ENCODE measurements at regions not wholly inside any gene's neighbourhood (a gene's known extent, or its start where the extent isn't known, plus 50 kb on each side); places are given as distances from the start of the nearest gene placed in this dataset.

DNA sequence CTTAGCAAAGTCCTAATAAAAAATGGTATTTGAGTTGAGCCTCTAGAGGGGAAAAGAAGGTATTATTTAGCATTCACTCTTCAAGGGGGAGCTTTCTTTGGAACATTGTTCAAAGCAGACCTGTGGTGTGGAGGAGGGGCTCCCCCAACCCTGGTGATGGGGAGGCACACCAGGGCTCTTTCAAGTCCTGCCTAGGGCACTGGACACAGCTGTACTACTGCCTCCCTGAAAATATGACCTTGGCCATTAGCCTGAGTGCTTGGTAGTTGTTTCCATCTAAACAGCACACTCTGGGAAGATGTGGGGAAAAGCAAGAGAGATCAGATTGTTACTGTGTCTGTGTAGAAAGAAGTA, 215.1 kb upstream of the CNR1 start:
- no peaks in the 10 kb centered on the region for H3K36me3 ChIP-seq (ENCODE audit: control insufficient read depth in 2 of 2, insufficient read depth in 2 of 2, low read length in 1 of 2)
- ChIA-PET CTCF (interaction anchor here (1.0 kb wide), 1 partner anchor 14 kb away, joined by 3 read pairs; no protein-coding TSS in a partner anchor), RAD21 (ENCODE audit: unreplicated experiment) (interaction anchor here (1.2 kb wide), 1 partner anchor 260 kb away, joined by 3 read pairs; no protein-coding TSS in a partner anchor), POLR2A (interaction anchor here (1.1 kb wide), 1 partner anchor 451 kb away, joined by 3 read pairs; no protein-coding TSS in a partner anchor), SMC1A (ENCODE audit: uncharacterized antibody, unreplicated experiment) (interaction anchor here (1.1 kb wide), 1 partner anchor 114 kb away, joined by 3 read pairs; no protein-coding TSS in a partner anchor)
- no peaks in the 10 kb centered on the region for H4K20me1 ChIP-seq (ENCODE audit: control insufficient read depth, insufficient read depth)
- no peaks in the 10 kb centered on the region for H3K9me3 ChIP-seq (replicated peaks; ENCODE audit: control insufficient read depth, insufficient read depth, low read length)
- no peak for DNase-seq (ENCODE audit: low read depth, low spot score)
- no peak overlapping the region for H3K9ac ChIP-seq (ENCODE audit: control insufficient read depth, insufficient read depth, low read length)
- no TSS peak for BruUV-seq (replicated peaks)
- in situ Hi-C loops (cut with MboI) (no loop called here), intact Hi-C loops (cut with micrococcal nuclease; ENCODE audit: unreplicated experiment) (no loop called here)
- H3K27me3 ChIP-seq (replicated peaks in 1 of 2; ENCODE audit: control insufficient read depth in 2 of 2, insufficient read depth in 2 of 2, low read length in 1 of 2): no peaks in the 10 kb centered on the region
- FAIRE-seq: no peak
- no peak overlapping the region for H3K27ac ChIP-seq (ENCODE audit: control insufficient read depth, insufficient read depth)
- ATAC-seq: no peak
- H3K4me2 ChIP-seq (ENCODE audit: control insufficient read depth, insufficient read depth): no peak overlapping the region
- no peak overlapping the region for H3K4me3 ChIP-seq
- TF ChIP-seq, protein P1, sequence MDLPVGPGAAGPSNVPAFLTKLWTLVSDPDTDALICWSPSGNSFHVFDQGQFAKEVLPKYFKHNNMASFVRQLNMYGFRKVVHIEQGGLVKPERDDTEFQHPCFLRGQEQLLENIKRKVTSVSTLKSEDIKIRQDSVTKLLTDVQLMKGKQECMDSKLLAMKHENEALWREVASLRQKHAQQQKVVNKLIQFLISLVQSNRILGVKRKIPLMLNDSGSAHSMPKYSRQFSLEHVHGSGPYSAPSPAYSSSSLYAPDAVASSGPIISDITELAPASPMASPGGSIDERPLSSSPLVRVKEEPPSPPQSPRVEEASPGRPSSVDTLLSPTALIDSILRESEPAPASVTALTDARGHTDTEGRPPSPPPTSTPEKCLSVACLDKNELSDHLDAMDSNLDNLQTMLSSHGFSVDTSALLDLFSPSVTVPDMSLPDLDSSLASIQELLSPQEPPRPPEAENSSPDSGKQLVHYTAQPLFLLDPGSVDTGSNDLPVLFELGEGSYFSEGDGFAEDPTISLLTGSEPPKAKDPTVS (IDR thresholded peaks at IDR 0.05; ENCODE audit: low read depth, low read length): no peak
- no peak for TF ChIP-seq ZSCAN29 (IDR thresholded peaks at IDR 0.05)
- TF ChIP-seq, protein P2, sequence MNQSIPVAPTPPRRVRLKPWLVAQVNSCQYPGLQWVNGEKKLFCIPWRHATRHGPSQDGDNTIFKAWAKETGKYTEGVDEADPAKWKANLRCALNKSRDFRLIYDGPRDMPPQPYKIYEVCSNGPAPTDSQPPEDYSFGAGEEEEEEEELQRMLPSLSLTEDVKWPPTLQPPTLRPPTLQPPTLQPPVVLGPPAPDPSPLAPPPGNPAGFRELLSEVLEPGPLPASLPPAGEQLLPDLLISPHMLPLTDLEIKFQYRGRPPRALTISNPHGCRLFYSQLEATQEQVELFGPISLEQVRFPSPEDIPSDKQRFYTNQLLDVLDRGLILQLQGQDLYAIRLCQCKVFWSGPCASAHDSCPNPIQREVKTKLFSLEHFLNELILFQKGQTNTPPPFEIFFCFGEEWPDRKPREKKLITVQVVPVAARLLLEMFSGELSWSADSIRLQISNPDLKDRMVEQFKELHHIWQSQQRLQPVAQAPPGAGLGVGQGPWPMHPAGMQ (IDR thresholded peaks at IDR 0.05; ENCODE audit: borderline replicate concordance): no peak
- no peak for TF ChIP-seq RUNX3 (IDR thresholded peaks at IDR 0.05; ENCODE audit: low read length)
- no peak for TF ChIP-seq SRF (IDR thresholded peaks at IDR 0.05; ENCODE audit: low read depth in 2 of 2, low read length in 2 of 2)
- no peak for TF ChIP-seq CBX5 (IDR thresholded peaks at IDR 0.05; ENCODE audit: low read depth)
- TF ChIP-seq SMAD1 (IDR thresholded peaks at IDR 0.05; ENCODE audit: low read depth, partially characterized antibody): no peak
- H2AFZ ChIP-seq (ENCODE audit: control insufficient read depth, low read depth, low read length): no peak overlapping the region
- H3K4me1 ChIP-seq (ENCODE audit: control insufficient read depth, insufficient read depth, low read length): no peaks in the 10 kb centered on the region
- H3K79me2 ChIP-seq (ENCODE audit: control insufficient read depth, insufficient read depth, low read length): no peaks in the 10 kb centered on the region
